ENCODE measurements at regions not wholly inside any gene's neighbourhood (a gene's known extent, or its start where the extent isn't known, plus 50 kb on each side); places are given as distances from the start of the nearest gene placed in this dataset.
A peak's percentile ranks its signal among the peaks of the same experiment; 100 is the strongest.
"Not testable (repeated sequence)": the region's sequence is repeated elsewhere in the genome, so short reads cannot be mapped to it uniquely, and the experiment has no call there.

DNA sequence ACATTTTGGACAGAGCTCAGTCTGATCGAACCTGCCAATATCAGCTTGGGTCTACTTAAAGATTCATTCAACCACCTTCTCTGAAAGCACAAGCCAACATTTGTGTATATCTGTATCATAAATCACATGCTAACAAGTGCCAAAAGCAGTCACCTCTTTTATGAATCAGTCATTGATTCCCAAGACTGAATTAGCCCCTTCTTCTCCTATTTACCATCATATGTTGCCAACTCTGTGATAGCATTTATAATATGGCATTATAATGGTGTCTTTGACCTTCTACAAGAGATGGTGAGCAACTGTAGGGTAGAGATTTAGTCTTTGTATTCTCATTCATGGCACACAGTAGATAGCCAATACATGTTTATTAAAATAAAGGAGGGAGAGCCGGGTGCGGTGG lies 61.4 kb downstream of the DDX53 start:
- DNase-seq (ENCODE audit: low spot score) = peak; percentile 75

DNA sequence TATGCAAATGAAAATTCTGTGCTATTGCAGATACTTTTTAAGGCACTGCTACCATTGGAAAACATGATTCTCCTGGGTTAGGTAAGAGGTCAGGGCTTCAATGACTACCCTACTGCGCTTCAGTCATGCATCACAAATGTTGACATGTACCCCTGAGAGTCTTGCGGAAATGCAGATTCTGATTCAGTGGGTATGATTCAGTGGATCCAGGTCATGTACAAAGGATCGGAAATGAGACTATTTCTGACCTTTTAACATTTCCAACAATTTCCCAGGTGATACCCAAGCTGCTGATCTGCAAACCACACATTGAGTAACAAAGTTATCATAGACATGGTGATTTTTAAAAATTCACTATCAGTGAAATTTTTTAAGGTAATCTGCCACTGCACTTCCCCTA lies 62.6 kb downstream of the DDX53 start:
- no peak for DNase-seq (ENCODE audit: low spot score)

DNA sequence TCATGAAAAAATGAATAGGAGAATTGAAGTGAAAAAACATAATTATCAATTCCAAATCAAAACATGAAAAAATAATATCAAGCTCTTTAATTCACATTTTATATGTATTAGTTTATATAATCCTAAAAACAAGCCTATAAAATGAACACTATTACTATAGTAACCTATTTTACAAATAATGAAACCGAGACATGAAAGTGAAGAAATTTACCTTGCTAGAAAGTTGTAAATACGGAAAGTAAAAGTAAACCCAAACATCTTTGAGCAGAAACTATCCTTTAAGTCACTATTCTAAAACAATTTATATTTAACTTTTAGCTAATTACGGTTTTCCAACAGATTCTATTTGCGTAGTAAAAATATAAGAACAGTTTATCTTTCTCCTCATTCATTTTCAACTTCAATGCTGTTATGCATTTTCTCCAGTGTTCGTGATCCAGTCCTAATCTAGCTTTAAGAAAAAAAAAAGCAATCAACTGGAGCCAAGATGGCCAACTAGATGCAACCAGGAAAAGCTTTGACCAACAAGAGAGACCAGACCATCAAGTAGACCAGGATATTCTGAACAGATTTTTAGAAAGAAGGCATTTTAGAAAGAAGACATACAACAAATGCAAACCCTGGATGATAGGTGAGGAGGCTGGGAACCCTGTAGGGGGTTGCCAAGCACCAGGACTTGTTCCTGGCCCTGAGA lies 67.0 kb downstream of the DDX53 start:
- DNase-seq (ENCODE audit: low spot score) = no peak

DNA sequence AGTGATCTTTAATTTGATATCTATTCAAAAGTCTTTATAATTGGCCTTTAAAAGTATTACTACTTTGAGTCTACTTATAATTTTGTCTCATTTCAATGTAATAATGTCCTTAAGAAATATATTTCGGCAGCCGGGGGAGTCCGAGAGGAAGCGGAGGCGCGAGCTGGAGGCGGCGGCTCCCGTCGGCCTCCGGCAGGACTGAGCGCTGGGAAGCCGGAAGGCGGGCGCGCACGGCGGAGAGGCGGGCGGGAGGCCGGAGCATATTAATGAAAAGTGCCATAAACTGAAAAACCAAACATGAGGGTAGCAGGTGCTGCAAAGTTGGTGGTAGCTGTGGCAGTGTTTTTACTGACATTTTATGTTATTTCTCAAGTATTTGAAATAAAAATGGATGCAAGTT lies 75.7 kb downstream of the DDX53 start:
- not testable (repeated sequence) for DNase-seq (ENCODE audit: low spot score)

DNA sequence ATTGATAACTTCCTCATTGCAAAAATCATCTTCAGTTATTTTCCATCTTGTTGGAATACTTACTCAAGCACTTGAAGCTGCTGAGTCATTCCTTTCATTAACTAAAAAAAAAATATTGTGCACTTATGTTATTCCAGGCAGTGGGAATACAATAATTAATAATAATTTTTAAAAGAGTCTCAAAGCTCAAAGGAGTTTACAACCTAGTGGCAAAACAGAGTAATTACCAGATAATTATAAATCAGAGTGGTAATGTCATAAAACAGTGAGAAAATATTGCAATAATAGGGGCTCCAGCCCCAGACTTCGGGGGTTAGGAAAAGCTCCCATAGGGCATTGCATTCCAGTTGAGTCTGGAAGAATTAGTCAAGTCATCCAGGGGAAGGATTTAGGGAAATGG lies 79.6 kb downstream of the DDX53 start:
- no peak for DNase-seq (ENCODE audit: low spot score)

DNA sequence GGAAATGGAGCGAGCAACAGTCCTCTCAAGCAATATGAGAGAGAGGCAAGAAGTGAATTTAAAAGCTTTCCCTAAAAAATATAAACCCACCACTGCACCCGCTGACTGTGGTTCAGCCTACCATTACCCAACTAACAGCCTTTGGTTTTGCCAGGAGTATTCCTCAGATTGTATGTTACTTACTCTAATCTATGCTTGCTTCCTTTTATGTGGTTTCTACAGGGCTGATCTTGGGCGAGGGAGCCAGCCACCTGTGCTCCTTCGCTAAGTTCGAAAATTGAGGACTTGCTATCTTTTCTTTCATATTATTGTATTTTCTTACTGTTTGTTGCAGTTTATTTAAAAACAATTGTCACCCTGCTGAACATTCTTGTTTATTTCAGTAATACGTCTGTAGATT lies 101.1 kb downstream of the DDX53 start:
- no peak for DNase-seq (ENCODE audit: low spot score)

DNA sequence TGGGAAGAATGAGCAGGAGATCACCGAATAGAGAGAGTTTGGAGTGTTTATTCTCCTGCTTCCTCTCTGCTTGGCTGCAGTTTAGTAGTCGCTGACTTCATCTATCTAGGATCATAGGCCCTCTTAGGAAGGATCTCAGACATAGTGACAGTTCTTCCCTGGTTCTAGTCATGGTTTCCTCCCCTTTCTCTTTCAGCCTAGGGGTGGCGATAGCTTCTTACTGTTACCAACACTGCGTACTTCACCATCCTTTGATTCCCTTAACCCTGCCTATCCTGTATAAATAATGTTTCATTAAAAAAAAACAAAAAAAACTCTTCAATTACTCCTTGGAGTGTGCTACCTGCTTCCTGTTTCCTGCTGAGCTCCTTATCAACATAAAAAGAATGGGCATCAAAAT lies 103.8 kb downstream of the DDX53 start:
- DNase-seq (ENCODE audit: low spot score) = no peak

DNA sequence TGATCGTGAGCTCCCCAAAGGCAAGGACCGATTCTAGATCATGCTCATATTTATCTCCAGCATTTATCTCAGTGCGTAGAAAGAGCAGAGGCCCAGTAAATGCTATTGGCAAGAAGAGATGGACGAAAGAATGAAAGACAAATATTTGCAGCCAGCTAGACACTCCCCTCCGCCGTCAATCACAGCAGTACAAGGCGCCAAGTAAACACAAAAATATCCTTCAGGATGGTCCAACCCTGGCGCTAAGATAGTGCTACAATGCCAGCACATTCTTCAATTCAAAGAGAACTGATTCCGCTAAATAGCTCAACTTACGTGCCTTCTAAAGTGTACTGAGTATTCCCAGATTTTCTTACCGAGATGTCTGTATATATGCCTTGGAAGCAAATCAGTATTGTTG lies 114.5 kb downstream of the DDX53 start:
- DNase-seq (ENCODE audit: low spot score) = no peak

DNA sequence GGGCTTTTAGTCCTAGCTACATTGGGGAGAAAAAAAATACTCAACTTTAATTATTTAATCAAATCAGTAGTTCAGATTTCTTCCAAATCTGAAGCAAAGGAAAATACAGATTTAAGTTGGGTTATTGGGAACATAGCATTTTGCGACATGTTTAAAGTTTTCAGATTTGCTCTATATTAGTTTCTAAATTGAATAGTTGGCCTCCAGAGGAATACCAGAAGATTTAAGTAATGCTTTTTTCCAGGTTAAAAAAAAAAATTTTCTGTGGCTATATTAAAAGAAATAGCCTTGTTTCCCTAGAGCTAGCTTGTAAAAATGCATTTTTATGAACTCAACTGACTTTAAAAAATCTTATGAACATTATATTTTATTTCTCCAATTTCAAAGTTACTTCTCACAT lies 115.9 kb downstream of the DDX53 start:
- DNase-seq (ENCODE audit: low spot score) = no peak

DNA sequence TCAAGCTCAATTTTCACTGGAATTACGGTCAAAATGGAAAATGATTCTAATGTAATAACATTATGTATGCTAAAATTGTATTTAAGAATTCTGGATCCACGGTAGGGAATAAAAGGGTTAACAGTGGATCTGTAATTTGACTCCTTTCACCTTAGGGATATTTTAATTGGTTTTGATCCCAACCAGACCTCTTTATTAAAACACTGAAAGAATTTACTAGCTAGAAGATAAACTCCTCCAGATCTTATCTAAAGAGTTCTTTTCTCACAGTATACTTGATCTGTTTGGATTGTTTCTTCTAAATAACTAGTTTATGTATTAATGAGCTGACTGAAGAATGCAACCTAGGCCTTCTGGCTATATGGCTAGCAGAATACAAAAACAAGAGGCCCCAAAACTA lies 118.4 kb downstream of the DDX53 start:
- no peak for DNase-seq (ENCODE audit: low spot score)

DNA sequence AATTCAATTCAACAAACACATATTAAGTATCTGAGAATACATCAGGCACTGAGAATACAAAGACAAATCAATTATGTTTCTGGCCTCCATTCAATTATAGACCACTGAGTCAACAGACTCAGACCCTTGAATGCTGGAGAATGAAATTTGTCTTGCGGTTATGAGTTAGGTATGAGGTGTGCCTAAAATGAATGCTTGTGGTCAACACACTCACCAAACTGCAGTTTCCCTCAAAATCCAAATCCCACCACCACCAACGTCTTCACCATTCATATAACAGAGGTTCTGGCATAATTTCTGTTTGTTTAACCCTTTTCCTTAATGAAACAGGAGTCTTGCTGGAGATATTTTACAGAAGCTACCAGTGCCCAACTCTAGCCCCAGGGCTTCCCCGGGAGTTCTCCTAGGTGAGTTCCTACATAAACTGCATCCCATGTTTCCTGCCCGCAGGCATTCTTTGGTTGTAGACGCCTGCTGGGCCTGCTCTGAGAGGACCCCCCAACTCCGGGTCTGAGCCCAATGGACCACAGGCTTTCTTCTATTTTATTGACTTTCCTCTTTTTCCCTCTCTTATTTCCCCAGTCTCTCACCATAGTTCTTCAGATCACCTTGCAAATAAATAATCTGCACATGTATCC lies 119.2 kb downstream of the DDX53 start:
- no peak for DNase-seq (ENCODE audit: low spot score)

DNA sequence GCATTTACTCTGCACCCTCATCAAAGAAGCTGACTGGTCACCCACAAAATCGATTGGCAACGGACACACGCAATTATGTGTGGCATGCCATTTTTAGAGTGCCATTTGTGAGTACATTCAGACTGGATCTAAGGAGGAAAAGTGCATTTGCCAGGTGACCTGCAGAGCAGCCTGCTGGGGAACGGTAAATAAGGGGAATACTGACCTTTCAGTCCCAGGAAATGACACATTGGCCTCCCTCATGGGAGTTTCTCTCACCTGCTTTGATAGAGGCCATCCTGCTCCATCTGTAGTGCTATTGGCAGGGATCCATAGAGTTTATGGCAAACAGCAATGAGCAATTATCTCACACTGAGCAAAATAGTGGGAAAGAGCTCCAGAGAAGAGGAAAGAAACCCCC lies 127.8 kb downstream of the DDX53 start:
- no peak for DNase-seq (ENCODE audit: low spot score)

DNA sequence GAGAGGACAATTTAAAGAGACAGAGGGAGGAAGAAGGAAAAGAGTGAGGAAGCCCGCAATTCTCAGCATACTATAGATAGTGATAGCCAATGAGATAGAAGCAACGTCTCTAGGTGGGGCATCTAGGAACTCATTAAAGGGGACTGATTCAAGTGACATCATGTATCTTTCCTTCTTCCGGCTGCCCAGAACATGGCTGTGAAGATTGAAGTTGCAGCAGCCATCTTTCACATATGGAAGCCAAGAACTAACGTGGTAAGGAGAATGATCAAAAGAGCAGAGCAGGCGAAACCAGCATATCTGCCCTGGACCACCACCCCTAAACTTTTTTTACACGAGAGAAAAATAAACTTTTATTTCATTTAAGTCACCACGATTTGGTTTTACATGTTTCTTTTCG lies 133.8 kb downstream of the DDX53 start:
- DNase-seq (ENCODE audit: low spot score) = no peak

DNA sequence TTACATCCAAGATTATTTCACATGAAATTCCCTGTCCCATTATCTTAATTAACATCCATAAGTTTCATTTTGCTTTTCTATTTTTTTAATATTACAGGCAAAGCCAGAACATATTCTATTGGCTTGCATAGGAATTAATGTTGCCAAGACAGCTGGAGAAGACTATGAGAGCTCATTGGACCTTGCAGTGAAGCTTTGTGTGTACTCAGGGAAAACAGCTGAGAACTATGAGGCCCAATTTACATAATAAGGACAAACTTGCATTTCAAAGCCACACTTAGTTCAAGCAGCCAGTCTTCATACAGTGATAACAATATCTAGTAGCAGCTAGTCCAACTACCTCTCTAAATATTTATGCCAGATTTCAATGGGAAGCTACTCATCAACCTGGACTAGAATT lies 134.4 kb downstream of the DDX53 start:
- DNase-seq (ENCODE audit: low spot score) = no peak

DNA sequence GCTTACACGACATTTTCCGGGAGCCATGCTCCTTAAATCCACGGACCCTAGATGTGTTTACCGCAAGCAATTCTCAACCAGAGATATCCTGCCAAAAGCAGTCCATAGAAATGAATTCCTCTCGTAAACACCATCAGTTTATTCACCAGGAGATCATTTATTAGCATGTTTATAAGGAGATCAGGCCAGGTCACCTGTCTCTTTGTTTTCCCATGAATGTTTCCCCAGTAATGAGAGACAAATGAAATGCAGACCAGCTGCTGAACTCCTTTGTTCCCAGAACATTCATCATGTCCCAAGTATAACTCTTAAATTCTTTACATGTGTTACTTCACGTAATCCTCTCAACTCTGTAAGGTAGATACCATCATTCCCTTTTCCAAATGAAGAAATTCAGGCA lies 137.1 kb downstream of the DDX53 start:
- no peak for DNase-seq (ENCODE audit: low spot score)

DNA sequence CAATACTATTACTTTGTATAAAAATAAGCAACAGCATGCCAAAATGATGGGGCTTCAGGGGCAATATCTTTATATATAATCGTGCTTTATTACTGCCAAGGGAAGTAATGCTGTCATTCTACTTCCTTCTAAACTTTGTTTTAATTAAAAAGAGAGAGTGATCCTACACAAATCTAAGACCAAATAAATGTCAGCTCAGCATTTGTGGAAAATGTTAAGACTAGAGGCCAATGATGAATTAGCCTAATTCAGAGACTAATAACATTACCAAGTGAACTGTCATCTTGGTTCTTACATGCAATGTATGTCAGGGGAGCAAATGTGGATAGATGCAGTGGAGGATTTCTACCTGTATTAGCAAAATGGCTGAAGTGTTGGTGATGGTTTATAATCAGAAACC lies 166.4 kb upstream of the PTCHD1 start:
- DNase-seq (ENCODE audit: low spot score) = no peak

DNA sequence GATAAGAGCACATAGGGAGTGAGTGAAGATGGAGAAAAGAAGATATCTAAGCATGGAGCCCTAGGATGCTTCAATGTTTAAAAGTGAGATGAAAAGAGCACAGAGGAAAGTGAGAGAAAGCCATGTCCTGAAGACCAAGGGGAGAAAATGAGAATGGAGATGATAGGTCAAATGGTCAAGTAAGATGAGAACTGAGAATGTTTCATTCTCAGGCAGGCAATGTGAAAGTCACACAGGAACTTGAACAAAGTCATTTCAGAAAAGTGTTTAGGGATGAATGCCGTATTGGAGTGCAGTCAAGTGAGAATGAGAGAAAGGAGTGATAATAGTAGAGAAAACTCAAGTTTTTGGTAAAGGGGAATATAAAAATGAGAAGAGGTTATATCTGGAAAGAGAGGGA lies 148.7 kb upstream of the PTCHD1 start:
- DNase-seq (ENCODE audit: low spot score) = no peak

DNA sequence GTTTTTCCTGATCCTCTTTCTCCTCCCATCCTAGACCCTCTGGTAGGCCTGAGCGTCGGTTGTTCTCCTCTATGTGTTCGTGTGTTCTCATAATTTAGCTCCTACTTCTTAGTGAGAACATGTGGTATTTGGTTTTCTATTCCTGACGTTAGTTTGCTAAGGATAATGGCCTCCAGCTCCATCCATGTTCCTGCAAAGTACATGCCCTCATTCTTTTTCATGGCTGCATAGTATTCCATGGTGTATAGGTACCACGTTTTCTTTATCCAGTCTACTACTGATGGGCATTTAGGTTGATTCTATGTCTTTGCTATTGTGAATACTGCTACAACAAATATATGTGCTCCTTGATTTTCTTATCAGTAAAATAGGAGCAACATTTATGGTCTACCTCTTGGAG lies 146.8 kb upstream of the PTCHD1 start:
- no peak for DNase-seq (ENCODE audit: low spot score)

DNA sequence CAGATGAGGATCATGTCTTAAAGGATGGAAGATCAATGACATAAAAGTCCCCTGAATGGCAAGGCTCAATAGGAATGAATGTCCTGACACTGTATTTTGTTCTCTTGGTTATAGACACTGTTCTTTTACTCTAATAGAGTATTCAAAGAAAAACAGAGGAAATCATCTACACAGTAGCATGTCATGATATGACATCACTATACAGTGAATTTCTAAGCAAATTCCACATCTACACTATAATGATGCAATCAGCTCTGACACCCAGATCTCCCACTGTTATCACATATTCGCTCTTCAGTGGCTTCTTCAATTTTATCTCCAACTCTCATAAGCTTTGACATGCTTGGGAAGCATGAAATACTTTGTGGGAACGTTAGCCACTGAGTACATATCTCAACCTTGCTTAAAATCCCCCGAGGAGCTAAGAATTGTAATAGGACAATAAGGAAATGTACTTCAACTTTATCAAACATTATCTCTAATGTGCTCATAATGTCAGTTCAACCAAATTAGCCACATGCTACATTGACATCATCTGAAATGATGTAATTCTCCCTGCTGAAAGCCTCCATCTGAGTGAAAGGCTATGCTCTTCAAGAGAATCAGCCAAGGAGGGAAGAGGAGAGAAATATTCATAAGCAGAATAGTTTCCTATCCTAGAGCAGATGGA lies 139.6 kb upstream of the PTCHD1 start:
- no peak for DNase-seq (ENCODE audit: low spot score)

DNA sequence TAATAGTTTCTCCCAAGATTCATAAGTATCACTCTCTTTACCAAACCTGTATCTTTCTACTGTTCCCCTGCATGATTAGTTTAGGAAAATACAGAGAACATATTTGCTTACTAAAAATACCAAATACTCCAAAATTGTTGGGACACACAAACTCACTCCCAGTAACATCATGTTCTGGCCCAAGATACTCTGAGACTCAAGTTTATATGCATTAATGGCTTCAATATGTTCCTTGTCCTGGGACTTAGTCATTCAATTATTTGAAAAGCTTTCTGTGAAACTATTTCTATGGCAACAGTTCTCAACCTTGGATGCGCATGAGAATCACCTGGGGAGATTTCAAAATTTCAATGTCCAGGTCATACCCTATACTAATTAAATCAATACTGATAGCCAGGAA lies 138.9 kb upstream of the PTCHD1 start:
- DNase-seq (ENCODE audit: low spot score) = no peak

DNA sequence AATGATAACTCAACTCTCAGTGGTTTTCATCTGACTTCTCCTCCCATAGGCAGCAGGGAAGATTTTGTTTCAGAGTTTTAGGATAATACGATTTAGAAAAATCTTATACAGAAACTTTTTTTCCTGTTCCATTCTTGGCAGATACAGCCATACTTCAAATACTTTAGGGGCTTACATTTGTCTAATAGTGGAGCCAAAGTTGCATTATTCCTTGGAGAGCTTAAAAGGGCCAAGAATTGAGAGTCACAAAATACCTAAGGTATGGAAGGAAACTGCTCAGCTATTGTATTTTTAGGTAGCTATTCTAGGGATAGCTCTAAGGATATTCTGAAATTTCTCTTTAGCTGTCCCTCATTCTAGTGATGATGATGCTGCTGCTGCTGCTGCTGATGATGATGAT lies 132.9 kb upstream of the PTCHD1 start:
- DNase-seq (ENCODE audit: low spot score) = no peak

DNA sequence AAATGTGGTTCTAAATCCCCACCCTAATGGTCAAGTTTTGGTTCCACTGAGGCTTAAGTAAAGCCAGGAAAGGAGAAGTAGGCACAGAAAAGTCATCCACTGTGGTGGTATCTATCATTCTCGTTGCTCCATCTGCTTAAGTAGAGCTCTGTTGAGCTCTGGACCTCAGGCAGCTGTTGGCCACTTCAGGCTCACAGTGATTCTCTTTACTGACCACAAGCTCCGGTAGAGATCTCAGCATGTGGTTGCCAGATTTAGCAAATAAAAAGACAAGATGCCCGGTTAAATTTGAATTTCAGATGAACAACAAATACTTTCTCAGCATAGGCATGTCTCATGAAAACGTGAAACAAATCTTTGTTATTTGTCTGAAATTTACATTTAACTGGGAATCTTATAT lies 132.3 kb upstream of the PTCHD1 start:
- DNase-seq (ENCODE audit: low spot score) = no peak

DNA sequence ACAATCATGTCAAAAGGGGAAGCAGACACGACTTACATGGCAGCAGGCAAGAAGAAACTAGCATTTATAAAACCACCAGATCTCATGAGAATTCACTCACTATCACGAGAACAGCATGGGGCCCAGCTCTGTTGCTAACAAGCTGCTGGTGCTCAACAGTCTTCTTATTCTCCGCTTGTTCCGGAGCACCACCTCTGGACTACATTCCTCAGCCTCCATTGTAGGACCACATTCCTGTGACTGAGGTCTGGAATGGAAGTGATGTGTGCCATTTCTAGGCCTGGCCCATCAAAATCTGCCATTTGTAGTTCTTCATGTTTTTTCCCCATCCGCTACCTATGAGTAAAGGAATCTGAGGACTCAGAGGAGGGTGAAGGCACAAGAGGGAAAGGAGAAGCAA lies 111.5 kb upstream of the PTCHD1 start:
- DNase-seq (ENCODE audit: low spot score) = no peak

DNA sequence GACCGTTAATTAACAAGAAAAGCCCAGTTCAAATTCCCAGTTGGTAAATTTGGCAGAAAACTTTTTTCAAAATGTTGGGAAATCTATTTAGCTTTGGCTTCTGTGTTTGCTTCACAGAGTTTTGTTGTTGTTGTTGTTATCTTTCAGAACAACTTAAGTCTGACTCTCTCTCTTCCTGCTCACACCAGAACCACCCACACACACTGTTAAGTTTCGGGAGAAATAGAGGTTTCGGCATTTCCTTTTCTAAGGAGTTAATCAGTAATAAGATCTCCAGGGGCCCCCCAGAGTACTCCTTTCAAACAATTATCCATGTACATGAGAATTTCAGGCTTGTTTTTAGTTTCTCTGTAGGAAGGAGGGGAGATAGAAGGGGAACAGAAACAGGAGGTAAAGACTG lies 106.2 kb upstream of the PTCHD1 start:
- no peak for DNase-seq (ENCODE audit: low spot score)
